HG02970 (cell line): ENCODE measurements at regions not wholly inside any gene's neighbourhood (a gene's known extent, or its start where the extent isn't known, plus 50 kb on each side); places are given as distances from the start of the nearest gene placed in this dataset.

Experiments
- ATAC-seq: cut with Tn5 transposase; IDR thresholded peaks from one replicate; pipeline ENCODE4 v1.9.1; 2021; ENCODE audit warnings: mild to moderate bottlenecking, moderate library complexity, moderate number of reproducible peaks; ENCODE audit not compliant: unreplicated experiment, low FRiP score

GRCh38 chr7:22962775-22963350 is 51.1 kb downstream of the HYCC1 start:
- ATAC-seq = no peak

DNA sequence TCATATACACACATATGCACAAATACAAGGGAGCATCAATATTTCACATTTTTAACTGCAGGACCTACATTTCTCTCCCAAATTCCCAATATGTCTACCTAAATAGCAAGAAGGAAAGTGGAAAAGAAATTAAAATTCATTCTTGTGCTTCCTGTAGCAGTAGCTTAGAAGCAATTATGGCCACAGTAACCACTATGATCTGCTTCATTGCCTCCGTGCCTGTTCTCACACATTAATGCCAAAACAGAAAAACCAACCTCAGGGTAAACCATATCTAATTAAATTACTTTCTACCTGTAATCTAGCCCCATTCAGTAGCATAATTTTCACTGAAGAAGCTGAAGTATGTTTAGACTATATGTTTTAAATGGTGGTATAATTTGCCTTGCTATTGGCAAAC is 55.2 kb downstream of the HYCC1 start:
- ATAC-seq = no peak

- ATAC-seq = no peak
These were observed 59.7 kb downstream of the HYCC1 start for GRCh38 chr7:22954251-22954650.

GRCh38 chr7:22952306-22953015 is 61.5 kb downstream of the HYCC1 start:
- no peak for ATAC-seq

GRCh38 chr7:22949944-22950343 is 64.0 kb downstream of the HYCC1 start:
- ATAC-seq = no peak

DNA sequence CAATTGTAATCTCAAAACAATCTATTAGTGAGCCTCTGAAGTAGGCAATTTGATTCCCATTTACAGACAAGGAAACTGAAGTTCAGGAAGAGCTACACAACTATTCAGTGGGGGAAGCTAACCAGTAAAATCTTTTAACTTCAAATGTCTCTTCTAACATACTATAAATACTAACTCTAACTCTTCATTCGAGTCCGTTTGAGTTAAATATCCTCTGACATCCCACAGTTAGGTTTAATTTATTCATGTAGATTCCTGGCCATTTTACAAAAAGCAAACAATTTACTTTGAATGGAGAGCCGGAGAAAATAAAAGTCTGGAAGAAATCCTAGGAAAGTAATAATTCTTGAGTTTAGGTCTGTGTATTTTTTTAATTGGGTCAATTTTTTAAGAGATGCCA is 64.7 kb downstream of the HYCC1 start:
- no peak for ATAC-seq

DNA sequence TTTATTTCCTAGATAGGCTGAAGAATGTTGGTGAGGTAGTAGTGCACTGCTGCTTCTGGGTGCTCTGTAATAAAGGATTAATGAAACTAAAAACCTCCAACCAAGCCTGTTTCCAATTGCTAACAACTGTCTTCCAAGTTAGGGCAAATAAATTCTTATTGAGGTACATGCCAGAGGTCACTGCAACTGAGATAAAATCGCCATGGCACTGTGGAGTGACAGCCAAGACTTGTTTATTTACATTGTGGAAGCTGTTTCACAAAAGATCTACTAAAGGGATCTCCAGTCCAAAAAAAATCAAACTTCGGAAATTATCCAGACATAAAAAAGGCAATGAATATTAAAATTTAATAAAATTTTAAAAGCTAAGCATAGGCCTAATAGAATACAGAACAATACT is 65.2 kb downstream of the HYCC1 start:
- no peak for ATAC-seq

DNA sequence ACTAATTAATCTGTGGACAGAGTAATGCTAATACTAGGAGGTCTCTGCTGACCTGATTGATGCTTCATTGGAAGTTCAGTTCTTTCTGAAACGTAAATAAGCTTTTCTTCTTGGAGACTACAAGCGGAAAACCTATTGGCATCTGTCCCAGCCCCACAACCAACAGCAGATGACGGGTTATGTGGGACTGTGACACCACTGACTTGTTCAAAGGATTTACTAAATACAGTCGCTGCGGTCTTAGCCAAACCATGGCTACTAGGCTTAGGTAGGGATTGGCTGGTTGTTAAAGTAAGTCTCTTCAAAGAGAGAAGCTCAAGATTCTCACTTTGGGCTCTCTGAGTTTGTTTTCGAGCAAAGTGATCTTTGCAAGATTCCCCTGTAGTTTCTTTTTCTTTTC is 68.3 kb downstream of the HYCC1 start:
- no peak for ATAC-seq

- ATAC-seq = no peak
These were observed 69.4 kb downstream of the HYCC1 start for GRCh38 chr7:22944510-22944909.

DNA sequence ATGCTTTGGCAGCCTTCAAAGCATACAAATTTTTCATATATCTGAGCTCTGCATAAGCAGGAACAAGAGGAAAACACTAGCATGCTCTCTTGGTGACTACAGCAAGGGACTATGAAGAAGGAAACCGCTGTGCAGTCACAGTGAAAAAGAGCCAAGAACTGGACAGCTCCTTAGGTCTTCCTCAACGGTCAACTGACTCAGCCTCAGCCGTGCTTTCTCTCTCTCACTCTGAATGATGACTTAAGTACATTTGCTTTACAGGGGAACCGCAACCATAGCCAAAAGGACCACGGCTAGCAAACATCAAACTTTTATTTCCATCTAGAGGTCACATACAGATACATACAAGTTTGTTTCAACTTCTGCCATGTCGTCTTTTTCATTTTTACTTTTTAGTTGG is 69.9 kb downstream of the HYCC1 start:
- ATAC-seq = no peak

GRCh38 chr7:22942191-22942590 is 71.7 kb downstream of the HYCC1 start:
- no peak for ATAC-seq

DNA sequence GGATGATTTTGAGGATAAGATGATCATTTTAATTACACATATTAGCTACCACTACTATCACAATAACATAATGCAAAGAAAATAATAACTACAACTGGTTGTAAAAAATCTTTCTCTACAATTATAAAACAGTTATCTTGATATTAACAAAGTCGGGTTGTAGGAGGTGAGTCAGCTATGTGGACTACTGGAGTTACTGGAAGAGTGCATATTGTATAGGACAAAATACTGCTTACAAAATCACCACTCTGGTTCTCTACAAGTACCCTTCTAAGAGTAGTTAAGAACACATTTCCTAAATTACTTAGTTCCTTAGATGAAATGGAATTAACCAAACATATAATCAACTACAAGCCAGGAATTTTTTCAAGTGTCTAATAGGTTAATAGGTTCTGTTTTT is 74.1 kb downstream of the HYCC1 start:
- no peak for ATAC-seq

DNA sequence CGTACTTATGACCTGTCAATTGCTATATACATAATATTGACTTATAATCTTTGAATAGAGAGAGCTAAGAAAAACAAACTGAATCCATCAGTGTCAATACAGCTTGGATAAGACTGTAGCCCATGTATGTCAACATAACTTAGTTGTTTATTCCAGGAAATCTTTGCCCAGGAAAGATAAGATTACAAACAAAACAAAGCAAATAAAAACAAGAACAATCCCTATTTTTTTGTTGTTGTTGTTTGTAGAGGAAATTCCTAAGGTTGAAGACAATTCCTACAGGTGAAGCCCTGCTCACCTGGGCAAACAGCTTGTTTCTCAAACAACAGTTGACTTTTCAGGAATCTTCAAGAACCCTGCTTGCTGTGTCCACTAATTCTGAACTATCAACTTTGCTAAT is 76.0 kb downstream of the HYCC1 start:
- ATAC-seq = no peak

- ATAC-seq = no peak
These were observed 77.7 kb downstream of the HYCC1 start for GRCh38 chr7:22936246-22936645.

- ATAC-seq = no peak
These were observed 78.7 kb downstream of the HYCC1 start for GRCh38 chr7:22935269-22935668.

DNA sequence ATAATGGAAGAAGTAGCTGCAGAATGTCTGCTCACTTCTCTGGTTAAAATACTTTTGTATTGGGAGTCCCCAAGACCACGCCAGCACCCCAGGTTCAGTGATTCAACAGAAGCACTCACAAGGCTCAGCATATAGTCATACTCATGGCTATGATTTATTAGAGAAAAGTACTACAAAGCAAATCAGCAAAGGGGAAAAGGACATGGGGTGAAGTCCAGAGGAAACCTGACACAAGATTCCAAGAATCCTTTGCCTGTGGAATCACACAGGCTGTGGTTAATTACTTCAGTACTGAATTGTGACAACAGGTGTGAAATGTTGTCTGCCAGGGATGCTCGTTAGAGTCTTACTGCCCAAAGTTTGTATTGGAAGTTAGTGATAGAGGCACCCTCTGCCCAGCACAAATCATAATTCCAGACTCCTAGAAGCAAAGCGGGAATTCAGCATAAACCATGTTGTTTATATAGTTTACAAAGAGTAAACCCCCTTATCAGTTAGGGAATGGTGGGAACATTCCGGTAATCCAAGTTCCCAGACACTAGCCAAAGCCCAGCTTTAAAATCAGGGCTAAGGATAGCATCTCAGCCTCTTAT is 79.4 kb downstream of the HYCC1 start:
- ATAC-seq = no peak

DNA sequence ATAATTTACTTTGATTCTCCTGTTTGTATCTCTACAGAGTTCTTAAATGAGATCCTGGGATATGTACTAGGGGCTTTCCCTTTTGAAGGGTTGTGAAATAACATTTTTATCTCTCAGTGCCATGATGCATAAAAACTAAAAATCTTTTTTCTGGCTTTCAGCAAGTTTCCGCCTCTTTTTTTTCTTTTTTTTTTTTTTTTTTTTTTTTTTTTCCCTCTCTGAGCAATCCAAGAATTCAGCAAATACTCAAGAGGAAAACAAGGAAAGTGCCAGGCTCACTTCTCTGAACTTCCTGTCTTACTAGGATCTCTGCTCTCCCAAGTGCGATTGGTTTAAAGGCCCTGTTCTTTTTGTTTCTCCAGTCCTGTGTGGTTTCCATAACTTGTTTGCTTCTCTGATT is 79.9 kb downstream of the HYCC1 start:
- ATAC-seq = no peak

DNA sequence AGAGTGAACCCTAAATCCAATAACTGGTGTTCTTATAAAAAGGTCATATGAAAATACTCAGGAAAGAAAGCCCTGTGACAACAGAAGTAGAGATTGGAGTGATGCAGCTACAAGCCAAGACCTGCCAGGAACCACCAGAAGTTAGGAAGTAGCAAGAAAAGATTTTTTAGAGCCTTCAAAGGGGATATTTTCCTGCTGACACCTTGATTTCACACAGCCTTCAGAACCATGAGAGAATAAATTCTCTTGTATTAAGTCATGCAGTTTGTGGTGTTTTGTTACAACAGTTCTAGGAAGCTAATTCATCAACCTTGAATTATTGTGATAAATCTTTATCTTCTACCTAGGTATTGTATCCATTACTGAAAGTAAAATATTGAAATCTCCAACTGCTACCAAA is 81.0 kb downstream of the HYCC1 start:
- ATAC-seq = no peak

GRCh38 chr7:22931011-22931410 is 82.9 kb downstream of the HYCC1 start:
- ATAC-seq = no peak

- ATAC-seq = no peak
These were observed 91.6 kb downstream of the HYCC1 start for GRCh38 chr7:22922307-22922706.

- ATAC-seq = no peak
These were observed 92.4 kb downstream of the HYCC1 start for GRCh38 chr7:22921386-22922086.

DNA sequence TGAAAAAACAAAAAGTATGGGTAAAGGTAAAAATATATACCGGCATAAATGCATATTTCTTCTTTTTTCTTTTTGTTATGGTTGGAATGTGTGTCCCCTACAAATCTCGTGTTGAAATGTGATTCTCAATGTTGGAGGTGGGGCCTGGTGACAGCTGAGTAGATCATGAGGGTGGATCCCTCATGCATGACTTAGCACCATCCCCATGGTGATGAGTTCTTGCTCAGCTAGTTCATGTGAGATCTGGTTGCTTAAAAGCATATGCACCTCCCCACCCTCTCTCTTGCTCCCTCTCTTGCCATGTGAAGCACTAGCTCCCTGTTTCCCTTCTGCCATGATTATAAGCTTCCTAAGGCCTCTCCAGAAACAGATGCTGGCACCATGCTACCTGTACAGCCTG is 93.3 kb downstream of the HYCC1 start:
- ATAC-seq = no peak
